DND-41 (cell line): ENCODE measurements at regions not wholly inside any gene's neighbourhood (a gene's known extent, or its start where the extent isn't known, plus 50 kb on each side); places are given as distances from the start of the nearest gene placed in this dataset.

ENCODE experiments used
- EZH2 ChIP-seq: IDR thresholded peaks from 3 replicates; pipeline ENCODE4 v1.6.1; 2012; ENCODE audit warnings: borderline replicate concordance, low read depth, mild to moderate bottlenecking, moderate library complexity, low read length, inconsistent platforms; ENCODE audit not compliant: severe bottlenecking
- TF ChIP-seq, protein P1 (sequence below): IDR thresholded peaks from 2 replicates; pipeline ENCODE4 v1.5.1; 2012; ENCODE audit warnings: borderline replicate concordance, low read length, moderate library complexity, mild to moderate bottlenecking; ENCODE audit not compliant: poor library complexity, severe bottlenecking; ENCODE audit errors: extremely low read depth

DNA sequence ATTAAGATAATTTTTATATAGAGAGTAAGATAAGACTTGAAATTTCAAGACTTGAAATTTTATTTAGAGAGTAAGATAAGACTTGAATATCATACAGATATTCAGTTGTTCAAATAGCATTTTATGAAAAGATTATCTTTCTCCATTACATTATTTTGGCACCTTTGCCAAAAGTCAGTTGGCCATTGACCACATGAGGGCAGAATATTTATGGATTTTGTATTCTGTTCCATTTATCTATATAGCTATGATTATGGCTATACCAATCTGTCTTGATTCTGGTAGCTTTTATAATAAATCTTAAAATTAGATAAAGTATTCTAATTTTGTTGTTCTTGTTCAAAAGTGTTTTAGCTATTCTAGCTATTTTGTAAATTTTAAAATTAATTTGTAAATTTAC, 537.9 kb upstream of the GJE1 start:
- TF ChIP-seq, protein P1, sequence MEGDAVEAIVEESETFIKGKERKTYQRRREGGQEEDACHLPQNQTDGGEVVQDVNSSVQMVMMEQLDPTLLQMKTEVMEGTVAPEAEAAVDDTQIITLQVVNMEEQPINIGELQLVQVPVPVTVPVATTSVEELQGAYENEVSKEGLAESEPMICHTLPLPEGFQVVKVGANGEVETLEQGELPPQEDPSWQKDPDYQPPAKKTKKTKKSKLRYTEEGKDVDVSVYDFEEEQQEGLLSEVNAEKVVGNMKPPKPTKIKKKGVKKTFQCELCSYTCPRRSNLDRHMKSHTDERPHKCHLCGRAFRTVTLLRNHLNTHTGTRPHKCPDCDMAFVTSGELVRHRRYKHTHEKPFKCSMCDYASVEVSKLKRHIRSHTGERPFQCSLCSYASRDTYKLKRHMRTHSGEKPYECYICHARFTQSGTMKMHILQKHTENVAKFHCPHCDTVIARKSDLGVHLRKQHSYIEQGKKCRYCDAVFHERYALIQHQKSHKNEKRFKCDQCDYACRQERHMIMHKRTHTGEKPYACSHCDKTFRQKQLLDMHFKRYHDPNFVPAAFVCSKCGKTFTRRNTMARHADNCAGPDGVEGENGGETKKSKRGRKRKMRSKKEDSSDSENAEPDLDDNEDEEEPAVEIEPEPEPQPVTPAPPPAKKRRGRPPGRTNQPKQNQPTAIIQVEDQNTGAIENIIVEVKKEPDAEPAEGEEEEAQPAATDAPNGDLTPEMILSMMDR: no peak
- no peak for TF ChIP-seq EZH2
